GM04503 (cell line): ENCODE measurements at regions not wholly inside any gene's neighbourhood (a gene's known extent, or its start where the extent isn't known, plus 50 kb on each side); places are given as distances from the start of the nearest gene placed in this dataset.

ENCODE experiments used
- DNase-seq: peaks from one replicate; pipeline ENCODE4 v3.0.0-alpha.2; 2012; ENCODE audit warnings: low read depth

GRCh38 chr21:18954441-18954844 is 550.9 kb upstream of the TMPRSS15 start:
- no peak for DNase-seq

GRCh38 chr21:18959817-18960216 is 556.2 kb upstream of the TMPRSS15 start:
- no peak for DNase-seq

DNA sequence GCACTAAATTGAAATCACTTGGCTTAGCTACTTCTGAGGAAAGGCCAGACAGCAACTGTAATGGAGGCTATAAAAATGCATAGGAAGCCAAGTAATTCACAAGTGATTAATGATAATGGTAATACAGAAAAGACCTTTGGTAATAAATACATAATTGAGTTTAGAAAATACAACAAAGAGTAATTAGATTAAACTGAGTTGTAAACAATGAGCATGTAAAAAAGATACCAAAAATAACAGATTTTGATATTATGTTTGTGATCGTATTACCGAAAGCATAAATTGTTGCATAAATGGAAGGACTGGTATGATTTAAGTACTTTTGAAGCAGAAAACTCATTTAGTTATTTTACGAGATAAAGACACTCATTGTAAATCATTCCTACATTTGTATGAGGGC is 556.7 kb upstream of the TMPRSS15 start:
- DNase-seq, result no peak

DNA sequence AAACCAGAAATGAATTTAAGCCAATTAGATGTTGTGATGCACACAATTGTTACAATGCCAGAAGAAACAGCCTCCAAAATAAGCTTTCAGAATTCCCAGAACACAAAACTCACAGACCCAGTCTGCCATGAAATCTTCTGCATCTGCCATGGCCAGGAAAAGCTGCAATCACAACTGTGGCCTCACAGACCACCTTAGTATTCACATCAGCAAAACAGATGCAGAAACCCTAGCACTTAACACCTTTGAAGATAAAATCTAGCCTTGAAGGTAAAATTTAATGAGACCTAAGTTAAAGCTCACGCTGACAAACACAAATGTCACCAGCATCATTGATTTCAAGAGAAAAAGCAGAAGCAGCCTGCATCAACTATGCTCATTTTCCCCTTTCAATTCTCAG is 566.8 kb upstream of the TMPRSS15 start:
- DNase-seq, result no peak

GRCh38 chr21:18970941-18971340 is 567.4 kb upstream of the TMPRSS15 start:
- no peak for DNase-seq

DNA sequence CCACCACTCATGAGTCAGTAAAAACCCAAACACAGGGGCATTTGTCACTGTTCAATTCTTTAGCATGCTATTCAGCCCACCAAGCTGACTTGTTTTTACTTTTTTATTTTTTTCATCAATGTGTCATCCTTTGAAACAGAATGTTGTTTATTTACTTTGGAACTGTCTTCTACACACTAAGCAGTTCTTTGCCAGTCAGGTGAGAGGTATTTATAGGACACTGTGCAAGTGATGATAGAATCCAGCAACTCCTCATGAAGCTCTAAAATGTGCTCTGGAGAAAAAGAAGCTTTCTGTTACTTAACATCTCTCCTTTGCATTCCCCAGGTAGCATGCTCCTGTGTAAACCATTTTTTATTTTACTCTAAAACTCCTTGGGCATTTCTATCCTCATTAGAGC is 582.0 kb upstream of the TMPRSS15 start:
- no peak for DNase-seq

GRCh38 chr21:18986197-18986596 is 582.6 kb upstream of the TMPRSS15 start:
- DNase-seq, result no peak

GRCh38 chr21:18987520-18988026 is 584.0 kb upstream of the TMPRSS15 start:
- DNase-seq, result no peak

- no peak for DNase-seq
Measured at GRCh38 chr21:18989953-18990495, 586.4 kb upstream of the TMPRSS15 start.

GRCh38 chr21:18991846-18992245 is 588.3 kb upstream of the TMPRSS15 start:
- no peak for DNase-seq

DNA sequence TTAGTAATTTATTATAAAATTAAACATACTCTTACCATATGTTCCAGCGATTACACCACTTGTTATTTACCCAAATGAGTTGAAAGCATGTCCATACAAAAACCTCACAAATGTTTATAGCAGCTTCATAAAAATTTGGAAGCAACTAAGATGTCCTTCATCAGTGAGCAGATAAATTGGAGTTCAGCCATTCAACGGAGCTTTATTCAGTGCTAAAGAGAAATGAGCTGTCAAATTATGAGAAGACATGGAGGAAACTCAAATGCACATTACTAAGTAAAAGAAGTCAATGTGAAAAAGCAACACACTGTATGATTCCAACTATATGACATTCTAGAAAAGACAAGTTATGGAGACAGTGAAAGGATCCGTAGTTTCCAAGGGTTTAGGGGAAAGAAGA is 606.7 kb upstream of the TMPRSS15 start:
- no peak for DNase-seq

DNA sequence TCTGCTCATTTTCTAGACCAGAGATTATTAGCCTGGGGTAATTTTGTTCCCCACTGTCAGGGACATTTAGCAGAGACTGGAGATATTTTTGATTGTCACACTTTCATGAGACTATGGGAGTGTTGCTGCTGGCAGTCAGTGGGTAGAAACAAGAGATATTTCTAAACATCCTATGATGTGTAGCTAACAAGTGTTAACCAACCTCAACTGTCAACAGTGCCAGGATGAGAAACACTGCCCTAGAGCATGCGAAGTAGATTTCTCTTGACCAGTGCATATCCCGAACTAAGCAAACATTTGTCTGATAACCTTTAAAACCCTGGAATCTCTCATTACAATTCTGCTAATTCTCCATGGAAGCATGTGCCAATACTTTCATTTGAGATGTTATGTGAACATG is 607.4 kb upstream of the TMPRSS15 start:
- DNase-seq, result no peak

GRCh38 chr21:19011451-19011850 is 607.9 kb upstream of the TMPRSS15 start:
- no peak for DNase-seq

DNA sequence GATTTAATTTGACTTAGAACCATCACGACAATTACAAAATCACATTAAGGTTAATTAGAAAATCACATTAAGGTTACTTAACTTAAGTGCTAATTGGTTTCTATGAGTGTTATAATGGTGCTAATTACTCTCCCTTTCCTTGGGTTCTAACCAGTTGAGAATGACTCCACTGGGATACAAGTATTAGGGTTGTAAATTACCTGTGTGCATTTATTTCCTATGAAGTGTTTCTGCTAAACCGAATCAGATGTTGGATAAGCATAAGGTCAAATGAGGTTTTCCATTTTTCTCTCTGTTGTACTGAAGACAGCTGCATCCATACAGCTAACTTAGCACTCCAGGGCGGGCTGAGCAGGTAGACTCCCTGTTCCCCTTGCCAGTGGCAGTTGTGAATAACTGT is 610.3 kb upstream of the TMPRSS15 start:
- no peak for DNase-seq

- DNase-seq, result no peak
Measured at GRCh38 chr21:19018529-19018928, 614.9 kb upstream of the TMPRSS15 start.

DNA sequence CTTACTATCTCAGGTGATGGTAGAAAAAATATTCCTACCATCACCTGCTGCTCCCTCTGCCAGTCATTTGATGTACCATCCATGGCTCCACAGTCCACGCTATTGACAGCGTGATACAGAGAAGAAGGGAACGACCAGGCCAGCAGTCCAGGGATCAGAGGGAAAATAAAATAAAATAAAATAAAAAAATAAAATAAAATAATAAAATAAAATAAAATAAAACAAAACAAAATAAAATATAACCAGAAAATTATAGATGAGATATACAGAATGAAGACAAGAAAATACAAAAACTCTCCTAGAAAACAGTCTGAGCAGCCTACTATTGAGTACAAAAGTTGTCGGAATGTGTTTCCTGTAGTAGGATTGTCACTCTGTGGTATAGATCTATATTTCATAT is 619.4 kb upstream of the TMPRSS15 start:
- DNase-seq, result no peak

DNA sequence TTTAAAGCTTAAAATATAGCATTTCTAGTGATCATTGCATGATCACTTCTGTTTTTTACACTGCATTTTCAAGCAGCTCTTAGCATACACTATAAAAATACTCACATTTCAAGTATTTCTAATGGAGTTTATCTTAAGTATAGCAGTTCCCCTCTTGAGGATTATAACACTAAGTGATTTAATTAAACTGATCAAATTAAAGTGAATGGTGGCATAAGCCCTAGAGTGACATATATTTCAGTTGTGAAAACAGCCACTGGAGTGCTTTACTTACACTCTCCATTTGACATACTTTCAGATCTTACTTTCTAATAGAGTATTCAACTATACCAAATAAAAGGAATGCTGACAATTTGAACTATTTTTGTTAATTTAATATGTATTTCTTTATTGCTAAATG is 623.3 kb upstream of the TMPRSS15 start:
- DNase-seq, result no peak

- DNase-seq, result no peak
Measured at GRCh38 chr21:19029816-19030215, 626.2 kb upstream of the TMPRSS15 start.

DNA sequence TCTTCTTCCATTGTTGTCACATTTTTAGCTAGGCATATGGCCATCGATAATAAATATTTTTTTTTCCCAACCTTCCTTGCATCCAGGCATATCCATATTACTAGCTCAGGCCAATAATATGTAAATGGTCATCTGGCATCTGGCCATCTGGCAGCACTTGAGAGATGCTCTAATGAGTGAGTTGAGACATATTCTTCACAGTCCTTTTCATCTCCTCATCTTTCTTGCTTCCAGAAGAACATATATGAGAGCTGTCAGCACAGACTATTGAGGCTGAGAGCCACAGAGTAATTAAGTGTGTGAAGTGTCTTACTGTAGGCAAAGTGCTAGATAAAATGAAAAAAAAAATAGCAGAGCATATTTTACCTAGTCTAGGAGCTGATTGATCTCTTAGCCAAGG is 628.4 kb upstream of the TMPRSS15 start:
- DNase-seq, result no peak

GRCh38 chr21:19034041-19034440 is 630.5 kb upstream of the TMPRSS15 start:
- DNase-seq, result no peak

- no peak for DNase-seq
Measured at GRCh38 chr21:19034560-19034959, 631.0 kb upstream of the TMPRSS15 start.

DNA sequence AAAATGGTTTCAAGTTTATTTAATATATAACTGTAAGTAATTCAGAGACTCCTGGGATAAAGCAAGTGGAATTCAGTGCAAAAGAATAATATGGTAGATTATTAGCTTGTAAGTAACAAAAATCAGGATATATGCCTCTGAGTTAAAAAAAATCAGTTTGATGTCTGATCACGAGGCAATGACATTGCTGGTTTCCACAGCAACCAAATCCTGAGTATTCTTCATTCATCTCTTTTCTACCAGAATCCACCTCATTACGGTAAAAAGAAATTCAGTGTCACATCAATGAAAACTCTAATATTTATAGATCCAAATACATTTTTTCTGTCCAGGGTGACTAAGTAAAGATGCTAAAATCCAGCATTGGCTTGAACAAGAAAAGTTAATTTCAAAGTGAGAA is 642.3 kb upstream of the TMPRSS15 start:
- no peak for DNase-seq

DNA sequence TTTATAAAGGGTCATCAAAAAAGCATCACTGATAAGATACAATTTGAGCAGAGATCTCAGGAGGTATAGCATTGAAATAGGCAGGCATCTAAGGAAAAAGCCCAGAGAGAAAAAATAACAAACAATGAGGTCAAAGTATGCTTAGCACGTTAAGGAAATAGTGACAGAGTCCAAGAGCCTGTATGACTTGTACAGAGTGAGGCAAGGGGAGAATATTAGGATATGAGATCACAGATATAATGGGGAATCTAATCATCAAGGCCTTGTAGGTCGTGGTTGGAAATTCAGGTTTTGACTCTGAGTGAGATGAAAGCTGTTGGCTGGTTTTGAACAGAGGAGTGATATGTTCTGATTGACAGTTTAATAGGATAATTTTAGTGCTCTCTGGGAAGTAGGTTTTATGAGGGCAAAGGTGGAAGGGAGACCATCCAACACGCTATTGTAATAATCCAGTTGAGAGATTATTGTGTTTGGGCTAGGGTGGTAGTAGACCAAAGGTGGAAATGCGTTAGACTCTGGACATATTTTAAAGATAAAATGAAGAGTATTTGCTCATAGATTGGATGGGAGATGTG is 644.6 kb upstream of the TMPRSS15 start:
- no peak for DNase-seq

DNA sequence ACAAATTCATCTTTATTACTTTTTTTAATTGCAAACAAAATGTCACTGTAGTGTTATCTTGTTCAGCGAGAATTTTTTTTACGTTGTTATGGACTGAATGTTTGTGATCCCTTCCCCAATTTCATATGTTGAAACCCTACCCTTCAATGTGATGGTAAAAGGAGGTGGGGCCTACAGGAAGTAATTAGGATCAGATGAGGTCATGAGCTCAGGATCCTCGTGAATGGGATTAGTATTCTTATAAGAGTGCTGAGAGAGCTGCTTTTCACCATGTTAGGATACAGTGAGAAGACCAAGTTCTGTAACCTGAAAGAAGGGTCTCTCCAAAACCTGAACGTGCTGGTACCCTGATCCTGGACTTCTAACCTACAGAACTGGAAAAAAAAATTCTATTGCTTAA is 646.0 kb upstream of the TMPRSS15 start:
- no peak for DNase-seq
